HG02610 (cell line): ENCODE measurements at regions not wholly inside any gene's neighbourhood (a gene's known extent, or its start where the extent isn't known, plus 50 kb on each side); places are given as distances from the start of the nearest gene placed in this dataset.

Experiments
- ATAC-seq: cut with Tn5 transposase; IDR thresholded peaks from one replicate; pipeline ENCODE4 v1.9.1; 2021; ENCODE audit warnings: mild to moderate bottlenecking, moderate library complexity; ENCODE audit not compliant: unreplicated experiment

GRCh38 chr13:74825152-74825937 lies 656.6 kb downstream of the TBC1D4 start:
- ATAC-seq: no peak

GRCh38 chr13:74820809-74821208 lies 661.2 kb downstream of the TBC1D4 start:
- ATAC-seq: no peak

GRCh38 chr13:74819549-74819948 lies 662.4 kb downstream of the TBC1D4 start:
- no peak for ATAC-seq

GRCh38 chr13:74816737-74817136 lies 665.2 kb downstream of the TBC1D4 start:
- no peak for ATAC-seq

GRCh38 chr13:74796157-74796556 lies 662.0 kb upstream of the KLF12 start:
- ATAC-seq: no peak

GRCh38 chr13:74795526-74795925 lies 661.3 kb upstream of the KLF12 start:
- ATAC-seq: no peak

GRCh38 chr13:74794582-74794981 lies 660.4 kb upstream of the KLF12 start:
- no peak for ATAC-seq

- ATAC-seq: no peak
These were observed 659.9 kb upstream of the KLF12 start for GRCh38 chr13:74794147-74794546.

GRCh38 chr13:74784959-74785358 lies 650.8 kb upstream of the KLF12 start:
- no peak for ATAC-seq

GRCh38 chr13:74778946-74779345 lies 644.7 kb upstream of the KLF12 start:
- no peak for ATAC-seq

GRCh38 chr13:74778087-74778486 lies 643.9 kb upstream of the KLF12 start:
- no peak for ATAC-seq

- ATAC-seq: no peak
These were observed 640.1 kb upstream of the KLF12 start for GRCh38 chr13:74774264-74774663.

GRCh38 chr13:74773248-74773647 lies 639.0 kb upstream of the KLF12 start:
- no peak for ATAC-seq

GRCh38 chr13:74771964-74772363 lies 637.8 kb upstream of the KLF12 start:
- no peak for ATAC-seq

- no peak for ATAC-seq
These were observed 636.2 kb upstream of the KLF12 start for GRCh38 chr13:74770361-74770760.

GRCh38 chr13:74769333-74769732 lies 635.1 kb upstream of the KLF12 start:
- no peak for ATAC-seq

- no peak for ATAC-seq
These were observed 634.4 kb upstream of the KLF12 start for GRCh38 chr13:74768521-74769085.

GRCh38 chr13:74767050-74767449 lies 632.8 kb upstream of the KLF12 start:
- ATAC-seq: no peak

- ATAC-seq: no peak
These were observed 631.8 kb upstream of the KLF12 start for GRCh38 chr13:74765955-74766354.

- ATAC-seq: no peak
These were observed 627.9 kb upstream of the KLF12 start for GRCh38 chr13:74761801-74762757.

GRCh38 chr13:74758188-74758587 lies 624.0 kb upstream of the KLF12 start:
- ATAC-seq: no peak

GRCh38 chr13:74755065-74755464 lies 620.9 kb upstream of the KLF12 start:
- no peak for ATAC-seq
